ENCODE measurements at regions not wholly inside any gene's neighbourhood (a gene's known extent, or its start where the extent isn't known, plus 50 kb on each side); places are given as distances from the start of the nearest gene placed in this dataset.

- TF ChIP-seq CTCF (IDR thresholded peaks at IDR 0.05 in 8 of 11, conservative IDR thresholded peaks at IDR 0.05 in 3 of 11) (no peak), POLR2A (IDR thresholded peaks at IDR 0.05) (no peak), POLR2AphosphoS5 (IDR thresholded peaks at IDR 0.05) (no peak)
These were observed 366.8 kb upstream of the ATXN7L3B start for GRCh38 chr12:74170645-74171477.

All from spleen (tissue), 7 donors.